NCI-H524 (cell line): ENCODE measurements at regions not wholly inside any gene's neighbourhood (a gene's known extent, or its start where the extent isn't known, plus 50 kb on each side); places are given as distances from the start of the nearest gene placed in this dataset.
A peak's percentile ranks its signal among the peaks of the same experiment; 100 is the strongest.

Experiments used
- DNase-seq, 2 experiments: peaks; one replicate each; lab custom pipeline; 2025; lab: John Stamatoyannopoulos, UW

GRCh38 chr2:204228169-204228886, 291.8 kb downstream of the ICOS start:
- DNase-seq = peak; percentile 85 to 97

DNA sequence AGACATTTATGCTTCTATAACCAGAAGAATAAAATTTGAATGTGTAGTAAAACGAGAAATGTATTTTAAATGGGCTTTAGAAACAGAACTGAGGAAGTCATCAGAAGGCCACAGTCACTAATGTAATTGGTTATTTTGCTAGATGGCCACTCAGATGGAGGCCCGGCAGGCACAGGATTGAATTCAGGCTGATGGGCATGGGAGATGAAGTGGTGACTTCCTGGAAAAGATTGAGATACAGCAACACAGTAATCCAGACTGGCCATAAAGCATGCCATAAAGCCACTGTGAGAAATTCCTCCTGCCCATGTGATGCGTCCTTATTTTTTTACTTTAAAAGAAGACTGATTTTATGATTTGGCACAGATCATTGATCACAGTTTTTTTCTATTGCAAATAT, 297.7 kb downstream of the ICOS start:
- DNase-seq = no peak

DNA sequence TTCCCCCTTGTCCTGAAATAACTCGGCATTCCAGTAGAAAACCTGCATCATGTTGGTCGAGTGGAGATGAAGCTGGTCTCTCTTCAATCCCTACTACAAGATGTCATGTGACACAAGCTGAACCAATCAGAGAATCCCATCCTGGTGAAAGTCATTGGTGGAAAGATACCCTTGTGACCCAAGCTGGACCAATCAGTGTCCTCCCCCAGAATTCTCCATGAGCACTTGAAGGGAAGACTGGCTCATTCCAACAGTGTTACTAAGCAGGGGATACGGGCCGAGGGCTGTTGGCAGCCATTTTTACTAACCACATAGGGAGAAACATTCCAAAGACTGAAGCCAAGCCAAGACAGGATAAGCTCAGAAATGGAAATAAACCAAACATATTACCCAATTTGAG, 298.3 kb downstream of the ICOS start:
- DNase-seq = no peak

DNA sequence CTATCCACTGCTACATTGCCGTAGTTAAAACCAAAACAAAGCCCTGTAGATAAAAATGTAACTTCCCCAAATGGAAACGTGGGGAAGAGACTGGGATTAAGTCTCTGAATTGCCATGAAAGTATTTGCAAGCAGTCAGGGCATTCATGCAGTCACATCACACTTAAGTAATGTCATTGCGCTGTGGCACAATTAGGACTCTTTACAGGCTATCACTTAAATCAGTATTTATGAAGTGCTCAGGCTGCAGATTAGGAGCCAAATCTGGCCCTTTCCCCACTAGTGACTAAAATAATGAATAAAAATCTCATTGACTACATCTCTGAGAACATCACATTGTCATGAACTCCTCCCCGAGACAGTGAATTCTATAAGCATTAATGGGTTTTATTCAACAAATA, 300.9 kb downstream of the ICOS start:
- no peak for DNase-seq

GRCh38 chr2:204239411-204240165, 303.0 kb downstream of the ICOS start:
- peak in 1 of 2 experiments; percentile 55 for DNase-seq

- no peak for DNase-seq
Observed at GRCh38 chr2:204240961-204241360, 304.3 kb upstream of the PARD3B start.

GRCh38 chr2:204249437-204249836, 295.8 kb upstream of the PARD3B start:
- DNase-seq = no peak

- DNase-seq = no peak
Observed at GRCh38 chr2:204250692-204251091, 294.6 kb upstream of the PARD3B start.

DNA sequence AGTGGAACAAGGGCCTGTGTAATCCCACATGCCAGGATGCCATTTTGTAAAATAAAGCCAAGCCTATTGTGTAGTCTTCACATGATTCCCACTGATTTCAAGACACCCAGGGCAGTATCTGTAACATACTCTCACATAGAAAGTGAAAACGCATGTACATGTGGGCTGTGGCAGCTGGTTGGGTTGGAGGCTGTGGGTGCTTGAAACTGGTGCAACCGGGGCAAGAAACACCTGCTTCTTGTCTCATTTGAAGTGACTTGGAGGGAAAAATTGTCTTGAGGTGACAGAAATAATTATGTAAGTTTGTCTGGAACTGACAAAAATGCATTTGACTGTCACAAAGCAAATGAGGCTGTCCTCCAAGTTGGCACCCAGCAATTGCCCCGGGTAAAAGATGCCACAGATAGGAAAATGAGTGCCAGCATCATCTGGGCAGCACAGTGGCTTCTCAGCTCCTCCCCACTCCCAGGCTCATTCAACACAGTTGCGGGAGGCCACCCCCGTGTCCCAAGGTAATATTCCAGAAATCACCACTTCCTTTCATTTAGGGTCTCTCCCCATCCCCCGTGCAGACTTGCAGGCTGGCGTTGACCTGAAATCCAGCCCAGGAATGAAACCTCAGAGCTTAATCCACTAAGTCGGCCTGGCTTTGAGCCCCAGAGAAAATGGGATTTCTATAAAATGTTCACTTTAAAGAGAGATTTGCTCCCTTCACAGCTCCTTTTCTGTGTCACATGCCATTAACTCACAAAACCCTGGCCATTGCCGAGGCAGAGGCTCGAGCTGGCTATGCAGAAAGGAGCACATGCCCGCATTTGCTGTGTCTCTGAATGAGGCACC, 293.9 kb upstream of the PARD3B start:
- peak in 1 of 2 experiments; percentile 24 for DNase-seq

GRCh38 chr2:204251998-204252376, 293.3 kb upstream of the PARD3B start:
- DNase-seq = no peak

DNA sequence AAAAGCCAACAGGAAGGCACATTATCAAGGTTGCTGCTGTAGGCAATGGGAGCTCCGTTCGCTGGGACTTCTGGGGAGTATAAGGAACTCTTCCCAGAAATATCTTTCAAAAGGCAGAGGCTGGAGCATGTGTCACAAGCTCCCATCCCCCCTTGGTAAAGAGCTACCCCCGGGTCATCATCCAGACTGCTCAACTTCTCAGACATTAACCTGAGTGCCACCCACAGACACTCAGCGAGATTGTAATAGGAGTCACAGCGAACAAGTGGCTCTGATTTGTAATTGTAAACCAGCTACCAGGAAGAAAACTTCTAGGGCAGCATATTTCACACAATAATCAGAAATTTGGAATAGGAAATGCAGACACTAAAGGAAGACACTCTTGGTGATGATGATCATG, 290.2 kb upstream of the PARD3B start:
- peak; percentile 6 to 47 for DNase-seq

- DNase-seq = no peak
Observed at GRCh38 chr2:204255526-204255925, 289.7 kb upstream of the PARD3B start.

DNA sequence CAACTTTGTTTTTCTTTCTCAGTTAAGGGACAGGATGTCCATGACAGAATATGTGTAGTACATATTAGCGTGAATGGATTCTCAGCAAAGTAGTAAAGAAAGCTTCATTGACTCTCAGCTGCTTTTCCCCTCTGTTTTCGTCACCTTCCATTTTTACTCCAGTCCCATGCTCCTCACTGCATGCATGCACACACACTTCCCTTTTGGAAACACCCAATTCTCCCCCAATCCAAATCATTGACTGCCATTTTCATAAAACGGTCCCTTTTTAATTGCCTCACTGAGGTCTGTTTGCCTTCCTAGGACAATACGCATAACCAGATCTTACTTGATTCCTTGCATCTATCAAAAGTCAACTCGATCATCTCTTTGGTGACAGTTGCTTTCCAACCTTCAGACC, 287.5 kb upstream of the PARD3B start:
- DNase-seq = no peak

DNA sequence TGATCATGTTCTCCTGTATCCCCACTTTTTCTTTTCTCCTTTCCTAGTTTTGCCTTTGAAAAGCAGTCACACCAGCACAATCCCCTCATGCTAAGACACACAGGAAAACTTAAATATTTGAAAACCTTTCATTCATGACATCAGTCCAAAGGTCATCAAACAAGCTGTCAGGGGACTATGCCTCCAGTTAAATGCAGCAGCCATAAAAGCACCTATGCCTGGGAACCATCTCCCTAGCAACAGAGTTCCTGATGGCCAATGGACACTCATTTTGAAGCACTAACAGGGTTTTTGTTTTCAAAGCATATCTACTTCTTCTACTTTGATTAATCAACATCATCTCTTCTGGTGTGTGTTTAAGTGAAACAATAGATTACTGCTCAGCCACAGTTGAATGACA, 286.4 kb upstream of the PARD3B start:
- DNase-seq = no peak

GRCh38 chr2:204260162-204260877, 285.0 kb upstream of the PARD3B start:
- peak; percentile 48 to 73 for DNase-seq

DNA sequence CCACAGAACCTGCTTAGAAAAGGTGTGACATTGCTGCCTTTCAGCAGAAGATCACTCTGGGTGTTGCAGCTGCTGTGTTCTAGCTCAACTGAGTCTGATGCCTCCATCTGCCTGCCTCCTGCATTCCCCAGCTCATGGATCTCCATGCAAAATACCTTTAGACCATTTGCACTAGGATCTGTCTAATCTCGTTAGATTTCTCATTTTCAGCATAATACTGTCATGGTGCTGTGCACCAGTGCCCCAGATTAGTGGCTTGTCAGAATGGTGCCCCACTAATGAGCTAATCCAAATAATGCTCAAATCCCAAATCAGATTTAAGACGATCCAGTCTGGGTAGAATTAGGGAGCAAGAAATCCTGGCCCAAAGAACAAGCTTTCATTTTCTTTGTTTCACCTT, 284.4 kb upstream of the PARD3B start:
- peak; percentile 42 to 81 for DNase-seq

- no peak for DNase-seq
Observed at GRCh38 chr2:204261846-204262245, 283.4 kb upstream of the PARD3B start.

GRCh38 chr2:204264085-204264553, 281.2 kb upstream of the PARD3B start:
- DNase-seq = no peak

GRCh38 chr2:204264621-204265140, 280.6 kb upstream of the PARD3B start:
- peak; percentile 38 to 83 for DNase-seq

DNA sequence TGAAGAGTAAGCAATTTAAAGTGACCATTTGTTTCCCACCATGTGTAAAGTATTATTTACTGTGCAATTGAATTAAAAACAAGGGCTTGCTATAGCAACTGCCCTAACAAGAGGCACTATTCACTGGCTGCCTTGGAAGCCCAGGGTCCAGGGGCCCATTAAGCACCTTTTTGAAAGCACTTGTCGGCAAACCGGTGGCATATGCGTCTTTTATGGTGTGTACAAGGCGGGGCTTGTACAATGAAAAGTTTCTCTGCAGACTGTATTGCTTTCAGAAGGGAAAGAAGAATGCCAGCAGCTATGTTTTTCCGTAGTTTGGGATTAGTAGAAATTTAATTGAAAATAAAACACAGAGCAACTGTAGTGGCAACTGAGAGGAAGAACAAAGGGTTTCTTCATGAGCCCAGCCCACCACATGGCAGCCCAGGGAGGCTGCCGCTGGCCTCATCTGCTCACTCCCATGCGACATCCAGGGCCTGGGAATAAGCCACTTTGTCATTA, 279.5 kb upstream of the PARD3B start:
- peak; percentile 56 to 59 for DNase-seq

- no peak for DNase-seq
Observed at GRCh38 chr2:204268458-204268857, 276.8 kb upstream of the PARD3B start.
